Ectodermal cell (in vitro differentiated cells): ENCODE measurements at regions not wholly inside any gene's neighbourhood (a gene's known extent, or its start where the extent isn't known, plus 50 kb on each side); places are given as distances from the start of the nearest gene placed in this dataset.

ENCODE experiments used
- H3K27ac ChIP-seq: 2 replicates; pipeline ENCODE4 v1.7.0; 2013; ENCODE audit warnings: mild to moderate bottlenecking, low read depth, low read length; ENCODE audit not compliant: insufficient read depth, poor library complexity, severe bottlenecking
- H3K27me3 ChIP-seq: 2 replicates; pipeline ENCODE4 v1.7.0; 2013; ENCODE audit warnings: mild to moderate bottlenecking, low read length; ENCODE audit not compliant: insufficient read depth, control insufficient read depth, poor library complexity, severe bottlenecking
- H3K36me3 ChIP-seq: one replicate; pipeline ENCODE4 v1.7.0; 2013; ENCODE audit warnings: low read length; ENCODE audit not compliant: control insufficient read depth, insufficient read depth
- H3K4me1 ChIP-seq: one replicate; pipeline ENCODE4 v1.7.0; 2013; ENCODE audit warnings: low read length; ENCODE audit not compliant: control insufficient read depth, insufficient read depth
- H3K4me3 ChIP-seq: 2 replicates; pipeline ENCODE4 v1.7.0; 2013; ENCODE audit warnings: low read depth, low read length, control low read depth; ENCODE audit not compliant: insufficient read depth
- H3K9me3 ChIP-seq: 2 replicates; pipeline ENCODE4 v1.7.0; 2013; ENCODE audit warnings: mild to moderate bottlenecking, low read length, moderate library complexity; ENCODE audit not compliant: control insufficient read depth
- WGBS, 2 experiments: methylation state at CpG; one replicate each; pipeline ENCODE4 v1.1.7; 2013; ENCODE audit warnings: missing lambda C conversion rate in 2 of 2; 5-methylcytosine and 5-hydroxymethylcytosine counted together

DNA sequence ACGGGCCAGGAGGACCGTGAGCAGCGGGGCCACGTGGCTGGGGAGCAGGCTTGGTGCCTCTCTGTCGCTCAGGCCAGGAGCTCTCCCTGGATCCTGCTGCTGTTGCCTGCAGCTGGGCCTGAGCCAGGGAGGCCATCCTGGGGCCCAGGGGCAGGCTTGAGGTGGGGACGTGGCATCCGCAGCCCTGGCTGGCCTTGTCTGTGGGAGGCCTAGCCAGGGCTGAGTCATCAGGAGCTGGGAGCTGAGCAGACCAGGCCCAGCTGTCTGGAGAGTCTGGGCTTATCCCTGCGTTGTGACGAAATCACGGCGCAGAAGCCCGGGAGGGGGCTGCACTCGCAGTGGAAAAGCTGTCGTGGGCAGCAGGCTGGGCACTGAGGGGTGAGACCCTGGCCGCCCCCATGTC, 138.8 kb upstream of the COL5A1 start:
- 81 to 86% methylated on average over 15 of the region's 15 CpGs for WGBS, 2 experiments
- H3K27ac ChIP-seq, result no peak overlapping the region
- H3K4me3 ChIP-seq, result no peak overlapping the region
- H3K36me3 ChIP-seq, result no peaks in the 10 kb centered on the region
- H3K9me3 ChIP-seq, result no peaks in the 10 kb centered on the region
- H3K27me3 ChIP-seq, result peaks cover 33% of the 10 kb centered on the region
- H3K4me1 ChIP-seq, result peaks cover 5% of the 10 kb centered on the region

DNA sequence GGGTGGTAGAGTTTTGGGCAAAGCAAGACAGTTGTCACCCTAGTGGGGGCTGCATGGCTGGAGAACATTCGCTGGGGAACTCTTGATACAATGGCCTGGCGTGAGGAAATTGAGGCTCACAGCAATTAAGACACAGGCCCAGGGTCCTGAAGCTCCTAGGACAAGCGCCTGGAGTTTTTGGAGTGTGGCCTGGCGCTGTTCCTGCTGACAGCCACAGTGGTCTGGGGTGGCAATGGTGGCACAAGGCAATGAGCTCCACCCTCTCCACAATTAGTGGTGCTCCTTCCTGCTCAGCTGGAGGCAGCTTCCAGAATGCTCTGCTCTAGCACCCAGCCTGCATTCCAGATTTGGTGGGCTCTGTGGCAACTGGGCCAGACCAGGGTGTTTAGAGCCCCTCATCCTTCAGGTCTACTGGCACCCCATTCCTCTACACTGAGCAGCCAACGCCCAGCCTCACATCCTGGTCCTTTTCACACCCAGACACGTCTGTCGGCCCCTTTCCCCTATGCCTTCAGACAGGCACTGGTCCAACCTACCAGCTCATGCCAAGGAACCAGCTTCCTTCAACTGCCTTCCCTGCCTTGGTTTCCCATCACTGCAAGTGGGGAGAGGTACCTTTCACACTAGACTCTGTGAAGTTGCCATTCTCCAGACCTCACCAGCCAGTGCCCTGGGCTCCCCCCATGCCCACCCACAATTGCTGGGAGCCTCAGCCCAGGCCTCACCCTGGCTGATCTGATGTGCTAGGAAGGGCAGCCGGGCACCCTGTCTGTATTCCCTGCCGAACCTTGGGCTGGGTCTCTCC, 138.1 kb upstream of the COL5A1 start:
- Histone ChIP-seq H3K27me3 (peaks cover 33% of the 10 kb centered on the region), H3K4me1 (peaks cover 5% of the 10 kb centered on the region), H3K4me3 (no peak overlapping the region), H3K9me3 (no peaks in the 10 kb centered on the region), H3K27ac (no peak overlapping the region), H3K36me3 (no peaks in the 10 kb centered on the region)
- 93% methylated on average over 9 of the region's 9 CpGs for WGBS, 2 experiments

DNA sequence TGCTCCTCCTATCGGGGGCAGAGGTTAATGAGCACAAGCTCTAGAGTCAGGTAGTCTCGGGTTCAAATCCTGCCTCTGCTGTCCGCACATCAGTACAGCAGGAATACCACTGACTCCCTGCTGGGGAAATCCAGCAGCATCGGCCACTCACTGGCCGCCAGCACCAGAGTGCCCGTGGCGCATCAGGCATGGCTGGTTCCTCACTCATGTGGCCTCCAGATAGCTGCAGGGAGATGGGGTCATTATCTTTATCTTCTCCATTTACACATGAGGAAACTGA, 137.6 kb upstream of the COL5A1 start:
- Histone ChIP-seq H3K27me3 (peaks cover 33% of the 10 kb centered on the region), H3K9me3 (no peaks in the 10 kb centered on the region), H3K4me1 (peaks cover 5% of the 10 kb centered on the region), H3K36me3 (no peaks in the 10 kb centered on the region), H3K4me3 (no peak overlapping the region), H3K27ac (no peak overlapping the region)
- WGBS, 2 experiments, result 92 to 96% methylated on average over 7 of the region's 7 CpGs

DNA sequence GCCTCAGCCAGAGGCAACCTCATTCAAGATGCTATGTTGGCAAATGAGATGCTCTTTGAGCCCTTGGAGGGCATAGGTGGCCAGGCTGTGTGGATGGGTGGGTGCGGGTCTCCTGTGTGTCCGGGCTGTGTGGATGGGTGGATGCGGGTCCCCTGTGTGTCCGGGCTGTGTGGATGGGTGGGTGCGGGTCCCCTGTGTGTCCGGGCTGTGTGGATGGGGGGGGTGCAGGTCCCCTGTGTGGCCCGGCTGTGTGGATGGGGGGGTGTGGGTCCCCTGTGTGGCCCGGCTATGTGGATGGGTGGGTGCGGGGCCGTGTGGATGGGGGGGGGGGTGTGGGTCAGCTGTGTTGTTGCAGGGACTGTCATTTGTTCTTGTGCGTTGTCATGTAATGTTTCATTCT, 136.6 kb upstream of the COL5A1 start:
- Histone ChIP-seq H3K4me3 (no peak overlapping the region), H3K36me3 (no peaks in the 10 kb centered on the region), H3K4me1 (peaks cover 5% of the 10 kb centered on the region), H3K27ac (no peak overlapping the region), H3K9me3 (no peaks in the 10 kb centered on the region), H3K27me3 (peaks cover 30% of the 10 kb centered on the region)
- 78 to 82% methylated on average over 10 to 11 of the region's 11 CpGs for WGBS, 2 experiments

DNA sequence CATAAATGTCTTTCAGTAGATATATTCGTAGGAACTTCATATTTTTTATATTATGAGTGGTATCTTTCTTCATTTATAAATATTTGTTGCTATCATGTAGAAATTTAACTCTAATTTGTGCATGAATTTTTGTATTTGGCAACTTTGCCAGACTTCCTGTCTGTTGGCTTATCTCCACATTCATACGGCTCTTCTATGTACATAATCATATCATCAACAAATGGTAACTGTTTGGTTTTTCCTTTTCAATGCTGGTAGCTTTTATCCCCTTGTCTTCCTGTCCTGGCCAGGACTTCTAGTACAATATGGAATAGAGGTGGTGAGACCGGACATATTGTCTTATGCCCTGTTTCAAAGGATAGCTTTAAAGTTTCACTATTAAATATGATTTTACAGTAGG, 132.3 kb upstream of the COL5A1 start:
- 75 to 89% methylated on average over 2 of the region's 3 CpGs for WGBS, 2 experiments
- no peaks in the 10 kb centered on the region for H3K36me3 ChIP-seq
- no peaks in the 10 kb centered on the region for H3K9me3 ChIP-seq
- no peak overlapping the region for H3K27ac ChIP-seq
- no peak overlapping the region for H3K4me3 ChIP-seq
- H3K4me1 ChIP-seq, result no peaks in the 10 kb centered on the region
- no peaks in the 10 kb centered on the region for H3K27me3 ChIP-seq

DNA sequence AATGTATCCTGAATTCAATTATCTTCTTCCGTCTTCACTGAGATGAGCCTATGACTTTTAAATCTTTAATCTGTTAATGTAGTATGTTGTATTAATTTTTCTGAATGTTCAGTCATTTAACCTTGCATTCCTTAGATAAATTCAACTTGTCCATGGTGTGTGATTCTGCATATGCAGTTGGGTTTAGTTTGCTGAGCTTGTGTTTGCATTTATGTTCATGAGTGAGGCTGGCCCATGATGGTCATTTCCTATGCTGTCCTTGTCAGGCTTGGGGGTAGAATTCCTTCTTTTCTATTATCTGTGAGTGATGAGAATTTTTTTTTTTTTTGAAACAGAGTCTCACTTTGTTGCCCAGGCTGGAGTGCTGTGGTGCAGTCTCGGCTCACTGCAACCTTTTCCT, 131.8 kb upstream of the COL5A1 start:
- no peaks in the 10 kb centered on the region for H3K9me3 ChIP-seq
- no peaks in the 10 kb centered on the region for H3K4me1 ChIP-seq
- WGBS, 2 experiments, result 92 to 94% methylated on average over 1 to 2 of the region's 2 CpGs
- no peaks in the 10 kb centered on the region for H3K36me3 ChIP-seq
- H3K27me3 ChIP-seq, result no peaks in the 10 kb centered on the region
- H3K4me3 ChIP-seq, result no peak overlapping the region
- no peak overlapping the region for H3K27ac ChIP-seq

DNA sequence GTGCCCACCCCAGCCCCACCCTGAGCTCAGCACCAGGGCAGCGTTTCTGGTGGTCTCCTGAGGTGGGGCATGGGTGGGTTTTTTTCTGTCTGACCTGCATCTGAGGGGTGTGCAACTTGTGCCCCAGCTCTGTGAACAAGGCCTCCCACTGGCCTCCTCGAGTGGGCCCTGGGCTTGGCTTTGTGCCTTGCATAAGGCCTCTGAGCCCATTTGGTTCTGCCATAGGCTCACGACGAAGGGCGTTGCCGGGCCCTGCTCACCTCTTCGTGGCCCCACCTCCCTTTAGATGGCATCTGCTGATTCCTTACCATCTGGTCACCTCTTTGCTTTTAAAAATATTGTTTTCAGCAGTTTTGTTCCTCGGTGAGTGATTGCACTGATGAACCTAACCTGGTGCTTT, 127.1 kb upstream of the COL5A1 start:
- Histone ChIP-seq H3K4me1 (no peaks in the 10 kb centered on the region), H3K9me3 (no peaks in the 10 kb centered on the region), H3K27me3 (no peaks in the 10 kb centered on the region), H3K4me3 (no peak overlapping the region), H3K27ac (no peak overlapping the region), H3K36me3 (no peaks in the 10 kb centered on the region)
- 95% methylated on average over 8 of the region's 8 CpGs for WGBS, 2 experiments

DNA sequence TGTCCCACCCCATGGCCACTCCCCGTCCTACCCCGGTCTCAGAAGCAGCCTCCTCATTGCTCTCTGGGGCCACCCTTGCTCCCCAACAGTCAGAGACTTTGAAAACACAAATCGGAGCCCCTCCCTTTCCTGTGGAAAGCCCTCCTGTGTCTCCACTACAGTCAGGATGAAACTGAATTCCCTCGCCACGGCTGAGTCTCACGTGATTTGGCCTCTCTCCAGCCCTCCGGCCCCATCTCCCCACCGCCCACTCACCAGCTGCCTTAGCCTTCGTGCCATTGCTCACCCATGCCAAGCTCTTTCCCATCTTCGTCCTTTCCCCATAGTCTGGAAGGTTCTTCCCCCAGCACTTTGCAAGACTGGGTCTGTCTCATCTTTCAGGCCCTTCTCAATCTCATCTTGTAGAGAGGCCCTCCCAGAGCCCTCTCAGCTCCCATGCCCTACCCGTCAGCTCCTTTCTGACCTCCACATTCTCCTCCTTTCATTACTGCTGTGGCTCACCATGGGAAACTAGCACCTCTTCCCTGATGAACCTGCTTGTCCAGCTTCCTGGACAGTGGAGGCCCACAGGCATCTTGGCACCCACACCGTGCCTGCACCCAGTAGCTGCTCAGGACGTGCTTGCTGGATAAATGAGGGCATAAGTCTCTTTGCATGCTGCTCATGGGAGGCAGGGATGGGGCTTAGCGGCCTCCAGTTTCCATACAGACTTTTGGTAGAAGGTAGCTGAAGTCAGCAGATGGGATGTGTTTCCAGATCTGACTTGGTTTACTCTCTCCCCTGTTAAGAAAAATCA, 126.4 kb upstream of the COL5A1 start:
- Histone ChIP-seq H3K27me3 (no peaks in the 10 kb centered on the region), H3K27ac (no peak overlapping the region), H3K4me1 (no peaks in the 10 kb centered on the region), H3K9me3 (no peaks in the 10 kb centered on the region), H3K36me3 (no peaks in the 10 kb centered on the region), H3K4me3 (no peak overlapping the region)
- 92 to 93% methylated on average over 14 of the region's 14 CpGs for WGBS, 2 experiments

DNA sequence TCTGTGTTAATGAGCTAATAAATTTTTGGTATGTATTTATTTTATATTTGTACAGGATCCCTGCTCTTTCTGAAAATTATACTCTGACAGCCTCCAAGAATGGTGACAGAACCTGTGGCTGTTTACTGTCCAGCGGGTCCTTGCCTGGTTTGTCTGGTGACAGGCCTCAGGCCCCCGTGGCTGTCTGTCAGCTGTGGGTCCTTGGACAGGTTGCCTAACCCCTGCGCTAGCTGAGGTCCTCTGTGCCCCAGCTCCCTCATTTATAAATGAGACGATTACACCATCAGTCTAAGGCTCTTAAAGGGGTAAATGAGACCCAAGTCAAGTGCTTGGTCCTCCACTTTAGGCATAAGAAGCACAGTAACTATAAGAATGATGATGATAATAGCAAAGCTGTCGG, 125.1 kb upstream of the COL5A1 start:
- peaks cover under 1% of the 10 kb centered on the region for H3K4me1 ChIP-seq
- 93 to 94% methylated on average over 5 of the region's 5 CpGs for WGBS, 2 experiments
- no peaks in the 10 kb centered on the region for H3K27me3 ChIP-seq
- no peaks in the 10 kb centered on the region for H3K36me3 ChIP-seq
- no peak overlapping the region for H3K4me3 ChIP-seq
- no peak overlapping the region for H3K27ac ChIP-seq
- H3K9me3 ChIP-seq, result no peaks in the 10 kb centered on the region

DNA sequence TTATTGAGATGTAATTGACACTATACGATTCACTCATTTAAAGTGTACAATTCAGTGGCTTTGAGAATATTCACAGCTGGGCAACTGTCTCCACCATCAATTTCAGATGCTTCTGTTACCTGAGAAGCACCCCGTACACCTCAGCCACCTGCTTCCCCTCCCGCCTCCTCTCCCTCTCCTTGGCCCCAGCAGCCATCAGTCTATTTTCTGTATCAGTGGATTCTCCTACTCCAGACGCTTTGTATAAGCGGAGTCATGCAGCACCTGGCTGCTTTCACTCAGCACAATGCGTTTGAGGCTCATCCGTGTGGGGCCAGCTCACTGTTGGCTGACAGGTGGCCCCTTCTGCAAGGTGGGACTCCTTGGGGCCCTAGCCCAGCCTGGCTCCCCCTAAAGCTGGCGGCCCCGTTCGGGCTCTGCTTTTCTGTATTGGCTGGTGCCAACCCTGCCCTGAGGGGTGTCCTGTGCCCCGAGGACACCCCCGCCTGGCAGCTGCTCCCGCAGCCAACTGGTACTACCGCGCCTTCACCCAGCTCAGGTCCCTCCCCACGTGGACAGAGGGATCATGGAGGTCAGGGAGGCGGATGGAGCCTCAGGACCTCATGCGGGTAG, 124.4 kb upstream of the COL5A1 start:
- Histone ChIP-seq H3K36me3 (no peaks in the 10 kb centered on the region), H3K27ac (no peak overlapping the region), H3K4me3 (no peak overlapping the region), H3K9me3 (no peaks in the 10 kb centered on the region), H3K27me3 (no peaks in the 10 kb centered on the region), H3K4me1 (peaks cover 7% of the 10 kb centered on the region)
- 88 to 89% methylated on average over 18 of the region's 18 CpGs for WGBS, 2 experiments
